ENCODE measurements at regions not wholly inside any gene's neighbourhood (a gene's known extent, or its start where the extent isn't known, plus 50 kb on each side); places are given as distances from the start of the nearest gene placed in this dataset.
"Not testable (repeated sequence)": the region's sequence is repeated elsewhere in the genome, so short reads cannot be mapped to it uniquely, and the experiment has no call there.

- Histone ChIP-seq H3K27ac (replicated peaks) (no peak overlapping the region), H3K9me3 (replicated peaks) (peaks cover 7% of the 10 kb centered on the region), H3K27me3 (ENCODE audit: low read depth) (no peaks in the 10 kb centered on the region), H3K4me3 (no peak overlapping the region), H3K36me3 (no peaks in the 10 kb centered on the region), H3K4me1 (no peaks in the 10 kb centered on the region)
- intact Hi-C loops (cut with micrococcal nuclease): no loop called here
- DNase-seq: no peak
- TF ChIP-seq, protein P1, sequence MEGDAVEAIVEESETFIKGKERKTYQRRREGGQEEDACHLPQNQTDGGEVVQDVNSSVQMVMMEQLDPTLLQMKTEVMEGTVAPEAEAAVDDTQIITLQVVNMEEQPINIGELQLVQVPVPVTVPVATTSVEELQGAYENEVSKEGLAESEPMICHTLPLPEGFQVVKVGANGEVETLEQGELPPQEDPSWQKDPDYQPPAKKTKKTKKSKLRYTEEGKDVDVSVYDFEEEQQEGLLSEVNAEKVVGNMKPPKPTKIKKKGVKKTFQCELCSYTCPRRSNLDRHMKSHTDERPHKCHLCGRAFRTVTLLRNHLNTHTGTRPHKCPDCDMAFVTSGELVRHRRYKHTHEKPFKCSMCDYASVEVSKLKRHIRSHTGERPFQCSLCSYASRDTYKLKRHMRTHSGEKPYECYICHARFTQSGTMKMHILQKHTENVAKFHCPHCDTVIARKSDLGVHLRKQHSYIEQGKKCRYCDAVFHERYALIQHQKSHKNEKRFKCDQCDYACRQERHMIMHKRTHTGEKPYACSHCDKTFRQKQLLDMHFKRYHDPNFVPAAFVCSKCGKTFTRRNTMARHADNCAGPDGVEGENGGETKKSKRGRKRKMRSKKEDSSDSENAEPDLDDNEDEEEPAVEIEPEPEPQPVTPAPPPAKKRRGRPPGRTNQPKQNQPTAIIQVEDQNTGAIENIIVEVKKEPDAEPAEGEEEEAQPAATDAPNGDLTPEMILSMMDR (IDR thresholded peaks at IDR 0.05; ENCODE audit: borderline replicate concordance): no peak
Measured at GRCh38 chr18:65620076-65620696, 130.6 kb upstream of the CDH7 start.

GRCh38 chr18:65610939-65611338 lies 139.9 kb upstream of the CDH7 start:
- H3K4me3 ChIP-seq: no peak overlapping the region
- TF ChIP-seq, protein P1 (IDR thresholded peaks at IDR 0.05; ENCODE audit: borderline replicate concordance): no peak
- no peaks in the 10 kb centered on the region for H3K4me1 ChIP-seq
- peaks cover 2% of the 10 kb centered on the region for H3K9me3 ChIP-seq (replicated peaks)
- H3K27me3 ChIP-seq (ENCODE audit: low read depth): no peaks in the 10 kb centered on the region
- no peaks in the 10 kb centered on the region for H3K36me3 ChIP-seq
- no peak for DNase-seq
- intact Hi-C loops (cut with micrococcal nuclease): no loop called here
- no peak overlapping the region for H3K27ac ChIP-seq (replicated peaks)

GRCh38 chr18:65608471-65608870 lies 142.3 kb upstream of the CDH7 start:
- intact Hi-C loops (cut with micrococcal nuclease): no loop called here
- no peak overlapping the region for H3K27ac ChIP-seq (replicated peaks)
- no peaks in the 10 kb centered on the region for H3K36me3 ChIP-seq
- H3K27me3 ChIP-seq (ENCODE audit: low read depth): no peaks in the 10 kb centered on the region
- no peak overlapping the region for H3K4me3 ChIP-seq
- no peaks in the 10 kb centered on the region for H3K9me3 ChIP-seq (replicated peaks)
- H3K4me1 ChIP-seq: no peaks in the 10 kb centered on the region
- DNase-seq: no peak
- TF ChIP-seq, protein P1 (IDR thresholded peaks at IDR 0.05; ENCODE audit: borderline replicate concordance): no peak

GRCh38 chr18:65607161-65607560 lies 143.7 kb upstream of the CDH7 start:
- no peak for DNase-seq
- no peaks in the 10 kb centered on the region for H3K4me1 ChIP-seq
- intact Hi-C loops (cut with micrococcal nuclease): no loop called here
- H3K36me3 ChIP-seq: no peaks in the 10 kb centered on the region
- H3K9me3 ChIP-seq (replicated peaks): no peaks in the 10 kb centered on the region
- TF ChIP-seq, protein P1 (IDR thresholded peaks at IDR 0.05; ENCODE audit: borderline replicate concordance): no peak
- H3K27me3 ChIP-seq (ENCODE audit: low read depth): no peaks in the 10 kb centered on the region
- no peak overlapping the region for H3K27ac ChIP-seq (replicated peaks)
- H3K4me3 ChIP-seq: no peak overlapping the region

GRCh38 chr18:65606551-65607130 lies 144.2 kb upstream of the CDH7 start:
- no peaks in the 10 kb centered on the region for H3K9me3 ChIP-seq (replicated peaks)
- H3K36me3 ChIP-seq: no peaks in the 10 kb centered on the region
- H3K27ac ChIP-seq (replicated peaks): no peak overlapping the region
- intact Hi-C loops (cut with micrococcal nuclease): no loop called here
- H3K4me1 ChIP-seq: no peaks in the 10 kb centered on the region
- no peak for DNase-seq
- TF ChIP-seq, protein P1 (IDR thresholded peaks at IDR 0.05; ENCODE audit: borderline replicate concordance): no peak
- no peaks in the 10 kb centered on the region for H3K27me3 ChIP-seq (ENCODE audit: low read depth)
- H3K4me3 ChIP-seq: no peak overlapping the region

DNA sequence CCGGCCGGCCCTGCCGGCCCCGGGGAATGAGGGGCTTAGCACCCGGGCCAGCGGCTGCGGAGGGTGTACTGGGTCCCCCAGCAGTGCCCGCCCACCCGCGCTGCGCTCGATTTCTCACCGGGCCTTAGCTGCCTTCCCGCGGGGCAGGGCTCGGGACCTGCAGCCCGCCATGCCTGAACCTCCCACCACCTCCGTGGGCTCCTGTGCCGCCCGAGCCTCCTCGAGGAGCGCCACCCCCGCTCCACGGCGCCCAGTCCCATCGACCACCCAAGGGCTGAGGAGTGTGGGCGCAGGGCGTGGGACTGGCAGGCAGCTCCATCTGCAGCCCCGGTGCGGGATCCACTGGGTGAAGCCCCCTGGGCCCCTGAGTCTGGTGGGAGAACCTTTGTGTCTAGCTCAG lies 145.5 kb upstream of the CDH7 start:
- H3K4me1 ChIP-seq; H3K27me3 ChIP-seq (ENCODE audit: low read depth); intact Hi-C loops (cut with micrococcal nuclease); H3K27ac ChIP-seq (replicated peaks); DNase-seq; H3K9me3 ChIP-seq (replicated peaks); H3K36me3 ChIP-seq; H3K4me3 ChIP-seq: not testable (repeated sequence)
